SU-DHL-6 (cell line): ENCODE measurements at regions not wholly inside any gene's neighbourhood (a gene's known extent, or its start where the extent isn't known, plus 50 kb on each side); places are given as distances from the start of the nearest gene placed in this dataset.

ENCODE experiments used
- CTCF ChIP-seq: fragments of 200-600 bp; sonication (generic); IDR thresholded peaks from one replicate; pipeline ENCODE4 v1.5.1; 2017; ENCODE audit warnings: antibody characterized with exemption, mild to moderate bottlenecking, low read length, moderate library complexity; ENCODE audit not compliant: insufficient read depth, poor library complexity, severe bottlenecking
- EZH2phosphoT487 ChIP-seq: fragments of 200-600 bp; sonication (generic), shearing (Covaris generic); conservative IDR thresholded peaks from 2 replicates; pipeline ENCODE4 v1.6.1; 2018; ENCODE audit warnings: mild to moderate bottlenecking, antibody characterized with exemption, low read length, moderate library complexity, mixed read lengths

DNA sequence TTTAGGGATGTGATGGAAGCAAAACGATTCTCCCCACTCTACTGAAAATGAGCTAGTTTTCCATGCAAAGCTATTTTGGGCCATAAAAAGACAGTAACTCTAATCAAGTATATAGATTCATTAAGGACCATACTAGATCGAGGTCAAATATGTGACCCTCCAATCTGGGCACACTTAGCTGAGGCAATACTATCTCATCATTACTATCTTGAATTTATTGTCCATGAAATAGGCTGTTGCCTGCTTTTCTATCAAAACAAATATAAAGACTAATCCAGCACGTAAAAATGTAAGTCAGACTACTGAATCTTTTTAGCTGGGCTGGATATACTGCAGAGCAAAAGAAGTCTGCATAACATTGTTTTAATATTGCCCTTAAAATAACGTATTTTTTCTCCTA lies 943.1 kb downstream of the NR2F1-AS1 start:
- no peak for TF ChIP-seq CTCF
- no peak for TF ChIP-seq EZH2phosphoT487
